ENCODE measurements at regions not wholly inside any gene's neighbourhood (a gene's known extent, or its start where the extent isn't known, plus 50 kb on each side); places are given as distances from the start of the nearest gene placed in this dataset.

GRCh38 chr14:38143659-38144505, 63.8 kb upstream of the SSTR1 start:
- no peak for DNase-seq

- no peak for DNase-seq
Observed at GRCh38 chr14:38145142-38145541, 62.6 kb upstream of the SSTR1 start.

DNA sequence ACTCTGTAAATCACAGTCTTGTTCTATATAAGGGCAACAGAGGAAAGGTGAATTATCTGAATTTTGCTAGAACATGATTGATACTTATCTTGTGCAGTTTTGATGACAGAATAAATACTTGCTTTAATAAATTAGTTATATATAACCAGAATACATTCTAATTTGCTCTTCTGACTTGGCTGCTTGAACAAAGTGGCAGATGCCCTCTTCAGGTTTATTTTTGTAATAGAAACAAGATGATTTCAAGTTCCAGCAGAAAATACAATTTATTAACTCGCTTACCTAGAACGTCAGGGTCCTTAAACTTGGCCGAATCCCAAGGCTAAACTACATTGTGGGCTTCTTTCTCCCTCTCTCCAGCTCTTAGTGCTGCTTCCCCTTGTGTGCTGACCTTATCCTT, 57.6 kb upstream of the SSTR1 start:
- no peak for DNase-seq

Data from nucleus accumbens (tissue), 56 donors.